ENCODE measurements at regions not wholly inside any gene's neighbourhood (a gene's known extent, or its start where the extent isn't known, plus 50 kb on each side); places are given as distances from the start of the nearest gene placed in this dataset.
"Not testable (repeated sequence)": the region's sequence is repeated elsewhere in the genome, so short reads cannot be mapped to it uniquely, and the experiment has no call there.

DNA sequence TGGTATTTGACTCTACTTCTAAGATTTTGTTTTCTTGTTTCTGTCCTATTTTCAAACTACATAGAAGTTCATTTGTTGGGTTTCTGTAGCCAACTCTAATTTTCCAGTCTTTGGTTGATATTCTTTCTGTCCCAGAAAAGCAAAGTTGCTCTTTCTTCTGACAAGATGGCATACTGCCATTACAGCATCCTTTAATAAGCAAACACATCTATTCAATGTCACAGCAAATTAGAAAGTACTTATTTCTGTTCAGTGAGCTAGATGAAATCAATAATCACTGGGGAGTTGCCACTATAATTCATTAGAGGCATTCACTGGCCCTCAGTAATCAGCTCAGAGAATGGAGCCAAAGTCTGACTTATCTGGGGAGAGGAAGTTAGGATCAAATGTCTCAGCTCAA, 1258.0 kb upstream of the IGFBP7 start:
- no peak for DNase-seq (ENCODE audit: low spot score)

DNA sequence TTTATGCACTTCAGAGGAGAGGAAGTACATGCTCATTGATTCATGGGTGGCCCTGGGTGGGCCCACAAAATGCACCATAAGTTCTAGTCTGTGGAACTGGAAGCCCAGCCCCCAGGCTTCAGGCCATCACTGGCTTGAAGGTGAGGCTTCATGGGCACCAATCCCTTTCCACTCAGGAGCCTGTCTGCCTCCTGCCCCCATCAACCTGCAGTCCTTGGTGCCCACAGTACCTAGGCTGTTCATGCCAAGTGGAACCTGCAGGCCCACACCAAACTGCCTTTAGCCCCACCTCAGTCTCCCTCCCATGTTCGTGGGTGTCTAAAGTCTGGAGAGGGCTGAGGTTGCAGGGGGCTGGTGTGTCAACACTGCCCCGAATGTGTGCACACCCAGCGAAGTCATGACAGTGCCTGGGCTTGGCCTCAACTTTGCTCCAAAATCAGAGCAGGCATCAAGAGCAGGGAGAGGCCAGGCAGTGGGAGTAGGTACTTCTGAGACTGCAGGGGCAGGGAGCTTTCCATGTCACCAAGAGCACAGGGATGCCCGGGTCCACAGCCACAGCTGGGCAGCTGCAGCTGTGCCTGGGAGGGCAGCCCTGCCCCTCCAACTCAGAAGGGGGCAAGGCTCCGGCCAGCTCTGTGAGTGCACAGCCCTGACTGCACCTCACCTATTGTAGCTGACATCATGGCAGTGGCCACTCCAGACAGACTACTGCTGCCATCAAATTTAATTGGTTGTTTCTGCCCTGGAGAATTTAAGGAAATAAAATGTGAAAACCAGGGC, 1250.4 kb upstream of the IGFBP7 start:
- no peak for DNase-seq (ENCODE audit: low spot score)

DNA sequence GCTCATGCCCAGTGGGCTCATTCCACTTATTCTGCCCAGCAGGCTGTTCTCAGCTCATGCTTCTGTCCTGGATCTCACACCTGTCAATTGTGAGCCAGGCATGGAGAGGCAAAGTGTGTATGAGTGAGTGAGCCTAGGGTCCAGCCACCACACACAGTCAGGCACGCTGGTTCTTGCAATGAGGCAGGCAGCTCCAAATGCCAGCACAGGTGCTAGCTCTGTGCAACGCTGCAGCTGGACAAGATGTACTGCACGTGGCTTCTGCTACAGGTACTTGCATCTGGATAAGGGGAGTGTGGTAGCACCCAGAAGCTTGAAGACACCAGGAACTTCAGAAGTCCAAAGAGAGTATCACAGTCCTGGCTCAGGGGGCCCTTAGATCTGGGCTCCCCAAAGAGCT, 1249.4 kb upstream of the IGFBP7 start:
- no peak for DNase-seq (ENCODE audit: low spot score)

DNA sequence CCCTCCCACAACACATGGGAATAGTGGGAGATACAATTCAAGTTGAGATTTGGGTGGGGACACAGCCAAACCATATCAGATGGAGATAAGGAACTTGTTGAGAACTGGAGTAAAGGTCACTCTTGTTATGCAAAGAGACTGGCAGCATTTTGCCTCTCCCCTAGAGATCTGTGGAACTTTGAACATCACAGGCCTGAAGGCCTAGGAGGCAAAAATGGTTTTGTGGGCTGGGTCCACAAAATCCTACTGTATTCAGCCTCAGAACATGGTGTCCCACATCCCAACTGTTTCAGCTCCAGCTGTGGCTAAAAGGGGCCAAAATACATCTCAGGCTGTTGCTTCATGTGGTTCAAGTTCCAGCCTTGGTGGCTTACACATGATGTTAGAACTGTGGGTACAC, 1247.8 kb upstream of the IGFBP7 start:
- DNase-seq (ENCODE audit: low spot score): no peak

DNA sequence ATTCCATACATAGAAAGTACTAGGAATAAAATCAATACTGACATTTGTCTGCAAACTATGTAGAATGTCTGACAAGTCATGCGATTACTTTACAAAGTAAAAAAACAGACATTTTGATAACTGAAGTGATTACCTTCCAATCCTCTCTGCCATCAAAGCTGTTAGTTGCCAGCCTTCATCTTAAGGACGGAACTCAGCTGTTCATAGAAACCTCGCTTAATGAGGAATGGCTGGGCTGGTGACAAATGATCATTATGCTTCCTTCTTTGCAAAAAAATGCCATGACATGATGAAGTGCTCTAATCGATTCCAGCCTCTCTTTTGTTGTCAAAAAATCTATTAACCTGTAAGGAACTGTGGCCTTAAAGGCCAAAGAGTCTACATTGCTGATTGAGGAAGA, 1214.9 kb upstream of the IGFBP7 start:
- DNase-seq (ENCODE audit: low spot score): no peak

DNA sequence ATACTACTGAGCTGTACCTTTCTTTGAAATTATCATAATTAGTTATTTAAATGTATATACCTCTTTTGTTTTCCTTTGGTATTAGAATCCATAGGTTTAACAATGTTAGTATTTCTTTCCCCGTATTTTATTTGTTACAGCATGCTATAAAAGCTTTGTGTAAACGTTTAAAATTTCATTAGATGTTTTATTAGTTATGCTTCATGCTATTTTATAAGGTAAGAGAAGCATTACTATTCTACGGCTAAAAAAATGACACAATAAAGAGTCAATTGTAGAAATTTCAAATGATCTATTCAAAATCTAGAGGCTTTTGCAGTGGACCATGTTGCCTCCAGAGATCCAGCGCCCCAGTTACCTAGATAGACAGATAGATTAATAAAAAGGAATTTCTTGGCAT, 1203.3 kb upstream of the IGFBP7 start:
- DNase-seq (ENCODE audit: low spot score): no peak

DNA sequence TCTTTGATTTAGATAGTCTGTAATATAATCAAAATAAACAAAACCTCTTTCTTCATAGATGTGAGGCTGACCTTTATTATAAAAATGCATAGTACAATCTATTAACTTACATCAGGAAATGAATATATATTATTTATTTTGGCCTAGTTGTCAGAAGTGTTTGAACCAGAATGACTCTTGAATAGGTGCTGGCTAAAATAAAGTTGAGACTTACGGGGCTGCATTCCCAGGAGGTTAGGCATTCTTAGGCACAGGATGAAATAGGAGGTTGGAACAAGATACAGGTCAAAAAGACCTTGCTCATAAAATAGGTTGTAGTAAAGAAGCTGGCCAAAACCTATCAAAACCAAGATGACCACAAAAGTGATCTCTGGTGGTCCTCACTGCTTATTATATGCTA, 1193.3 kb upstream of the IGFBP7 start:
- DNase-seq (ENCODE audit: low spot score): no peak

DNA sequence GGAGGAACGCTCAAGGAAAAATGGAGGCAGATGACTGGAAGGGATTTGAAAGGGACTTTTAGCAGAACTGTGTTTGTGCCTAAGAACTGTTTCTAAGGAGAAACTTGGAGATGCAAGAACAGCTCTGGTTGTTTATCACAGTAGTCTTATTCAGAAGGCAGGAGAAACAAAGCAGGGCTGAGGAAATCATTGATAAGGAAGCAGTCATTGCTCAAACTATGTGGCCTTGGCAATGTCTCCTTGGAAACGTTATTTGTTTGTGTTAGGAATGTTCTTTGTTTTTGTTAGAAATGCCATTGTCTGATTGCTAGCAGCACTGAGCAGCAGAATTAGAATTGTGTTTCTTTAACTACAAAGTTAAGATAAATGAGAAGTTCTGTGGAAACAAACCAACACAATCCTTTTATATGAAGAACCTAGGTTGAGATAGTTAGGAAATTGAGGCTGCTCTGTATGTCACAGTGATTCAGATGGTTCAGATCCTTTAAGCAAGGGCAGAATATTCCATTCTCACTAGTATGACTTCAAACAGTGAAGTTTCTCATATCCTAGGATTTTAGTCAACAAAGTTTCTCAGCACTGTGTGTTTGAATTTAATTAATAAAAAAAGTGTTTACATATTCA, 1191.3 kb upstream of the IGFBP7 start:
- no peak for DNase-seq (ENCODE audit: low spot score)

DNA sequence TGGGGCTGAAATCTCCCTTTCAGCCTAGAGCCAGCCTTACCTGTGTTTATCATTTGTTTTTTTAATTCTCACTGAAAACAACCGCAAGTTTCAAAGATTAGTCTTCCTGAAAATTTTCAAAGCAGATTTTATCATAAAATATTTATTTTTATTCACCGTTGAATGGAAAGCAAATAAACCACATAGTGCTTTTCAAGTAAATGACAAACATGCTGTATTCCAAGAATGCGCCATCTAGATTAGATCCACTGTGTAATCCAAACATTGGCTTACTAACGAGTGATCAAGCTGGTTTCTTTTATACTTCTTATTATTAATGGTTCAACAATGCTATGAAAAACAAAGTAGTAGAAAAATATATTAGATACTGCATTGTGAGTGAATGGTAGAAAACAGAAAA, 1176.2 kb upstream of the IGFBP7 start:
- no peak for DNase-seq (ENCODE audit: low spot score)

DNA sequence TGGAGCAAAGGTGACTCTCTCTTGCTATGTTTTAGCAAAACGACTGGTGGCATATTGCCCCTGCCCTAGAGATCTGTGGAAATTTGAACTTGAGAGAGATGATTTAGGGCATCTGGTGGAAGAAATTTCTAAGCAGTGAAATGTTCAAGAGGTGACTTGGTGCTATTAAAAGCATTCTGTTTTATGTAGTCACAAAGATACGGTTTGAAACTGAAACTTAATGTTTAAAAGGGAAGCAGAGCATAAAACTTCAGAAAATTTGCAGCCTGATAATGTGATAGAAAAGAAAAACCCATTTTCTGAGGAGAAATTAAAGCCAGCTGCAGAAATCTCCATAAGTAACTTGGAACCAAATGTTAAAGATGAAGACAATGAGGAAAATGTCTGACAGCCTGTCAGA, 1170.7 kb upstream of the IGFBP7 start:
- not testable (repeated sequence) for DNase-seq (ENCODE audit: low spot score)

DNA sequence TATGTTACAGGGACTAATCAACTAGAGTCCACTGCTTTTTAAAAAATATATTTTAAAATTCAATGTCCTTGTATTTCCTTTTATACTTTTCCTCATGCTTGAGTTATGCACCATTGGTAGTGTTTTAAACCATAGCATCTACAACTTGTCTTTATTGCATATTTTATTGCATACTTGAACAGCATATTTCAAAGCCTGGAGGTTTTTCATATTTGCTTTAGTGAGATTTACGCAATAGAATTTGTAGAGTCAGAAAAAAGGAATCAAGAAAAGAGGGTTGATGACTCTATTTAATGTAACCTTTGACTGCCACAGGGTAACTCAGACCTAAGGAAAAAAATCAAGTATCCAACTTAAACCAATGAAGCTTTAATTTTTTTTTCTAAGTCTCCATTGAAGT, 1165.7 kb upstream of the IGFBP7 start:
- no peak for DNase-seq (ENCODE audit: low spot score)

DNA sequence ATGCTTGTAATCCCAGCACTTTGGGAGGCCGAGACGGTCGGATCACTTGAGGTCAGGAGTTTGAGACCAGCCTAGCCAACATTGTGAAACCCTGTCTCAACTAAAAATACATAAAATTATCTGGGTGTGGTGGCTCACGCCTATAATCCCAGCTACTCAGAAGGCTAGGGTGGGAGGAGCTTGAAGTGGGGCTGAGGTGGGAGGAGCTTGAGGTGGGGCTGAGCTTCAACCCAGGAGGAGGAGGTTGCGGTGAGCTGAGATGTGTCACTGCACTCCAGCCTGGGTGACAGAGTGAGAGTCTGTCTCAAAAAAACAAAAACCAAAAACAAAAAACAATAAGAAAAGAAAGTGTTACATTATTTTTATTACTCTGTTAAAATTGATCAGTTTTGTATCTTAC, 1164.4 kb upstream of the IGFBP7 start:
- DNase-seq (ENCODE audit: low spot score): peak; percentile 4

DNA sequence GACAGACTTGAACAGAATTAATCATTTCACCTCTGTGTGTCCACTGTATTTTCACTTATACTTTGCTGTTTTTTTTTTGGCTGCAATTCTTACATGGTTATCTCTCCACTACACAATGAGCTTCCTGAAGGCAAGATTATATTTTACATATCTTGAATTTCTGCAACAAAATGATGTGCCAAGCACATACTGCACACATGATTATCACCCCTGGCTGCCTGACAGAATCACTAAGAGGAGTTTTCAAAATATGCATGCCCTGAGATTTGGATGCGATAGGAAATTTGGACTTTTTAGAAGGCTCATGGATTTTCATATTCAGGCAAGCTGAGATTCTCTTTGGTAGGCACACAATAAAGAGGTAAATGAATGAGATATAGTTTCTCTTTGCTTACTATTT, 1162.1 kb upstream of the IGFBP7 start:
- no peak for DNase-seq (ENCODE audit: low spot score)

DNA sequence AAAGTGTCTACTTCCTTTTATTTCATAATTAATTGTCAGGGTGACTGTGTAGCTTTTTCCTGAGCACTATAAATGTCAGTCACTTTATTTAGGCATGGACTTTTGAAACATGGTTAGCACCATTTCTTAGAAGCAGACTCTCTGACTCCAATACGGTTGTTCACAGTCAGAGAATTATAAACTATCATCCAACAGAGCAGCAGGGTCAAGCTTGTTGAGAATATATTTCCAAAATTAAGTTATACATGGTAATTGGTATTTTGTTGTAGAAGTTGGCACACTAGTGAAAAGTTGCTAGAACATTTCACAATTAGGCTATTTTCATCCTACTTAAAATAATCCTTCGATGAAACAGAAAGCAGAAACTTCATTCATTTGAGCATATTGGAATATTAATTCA, 1155.5 kb upstream of the IGFBP7 start:
- DNase-seq (ENCODE audit: low spot score): no peak

DNA sequence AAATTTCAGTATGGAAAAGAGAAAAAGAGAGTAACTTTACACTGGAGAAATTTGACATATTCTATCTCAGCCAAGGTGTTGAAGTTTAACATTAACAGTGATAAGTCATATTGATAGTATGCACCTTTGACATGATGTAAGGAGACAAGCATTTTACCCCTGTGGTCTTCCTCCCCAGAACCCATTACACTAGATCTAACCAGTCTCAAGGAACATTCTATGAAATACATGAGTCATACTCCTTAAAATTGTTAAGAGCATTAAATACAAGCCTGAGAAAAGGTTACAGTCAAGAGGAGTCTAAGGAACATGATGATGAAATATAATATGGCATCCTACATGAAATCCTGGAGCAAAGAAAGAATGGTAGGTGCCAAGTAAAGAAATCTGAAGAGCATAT, 1151.3 kb upstream of the IGFBP7 start:
- no peak for DNase-seq (ENCODE audit: low spot score)

DNA sequence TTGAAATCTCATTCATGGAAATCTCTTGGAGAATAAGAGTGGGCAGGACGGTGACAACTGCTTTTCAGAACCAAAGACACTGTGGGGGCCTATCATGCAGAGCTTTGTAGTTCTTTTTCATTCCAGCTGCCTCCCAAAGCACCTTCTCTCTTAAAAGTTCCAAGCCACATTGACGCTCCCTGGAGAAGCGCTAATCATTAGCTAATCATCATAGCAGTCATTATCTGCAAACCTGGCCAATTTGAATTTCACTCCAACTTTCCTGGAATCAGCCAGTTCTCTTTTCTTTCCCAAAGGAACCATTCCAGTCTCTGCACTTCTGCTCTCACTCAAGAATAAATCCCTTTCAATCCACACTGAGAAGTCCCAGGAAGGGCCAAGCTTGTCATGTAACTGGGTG, 1144.1 kb upstream of the IGFBP7 start:
- DNase-seq (ENCODE audit: low spot score): no peak

DNA sequence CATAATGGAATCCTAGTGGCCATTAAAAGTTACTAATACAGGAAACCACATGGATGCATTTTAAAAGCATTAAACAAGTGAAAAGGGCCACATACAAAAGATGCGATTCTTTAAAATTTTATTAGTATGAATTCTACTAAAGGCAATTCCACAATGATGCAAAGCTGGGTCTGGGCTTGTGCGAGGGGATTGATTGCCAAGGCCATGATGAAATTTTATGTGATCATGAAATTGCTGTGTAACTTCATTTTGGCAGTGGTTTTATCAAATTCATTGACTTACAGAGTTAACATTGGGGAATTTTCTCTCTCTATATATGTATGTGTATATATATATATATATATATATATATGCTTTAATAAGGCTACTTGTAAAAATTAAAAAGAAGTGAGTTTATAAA, 1142.5 kb upstream of the IGFBP7 start:
- DNase-seq (ENCODE audit: low spot score): no peak

DNA sequence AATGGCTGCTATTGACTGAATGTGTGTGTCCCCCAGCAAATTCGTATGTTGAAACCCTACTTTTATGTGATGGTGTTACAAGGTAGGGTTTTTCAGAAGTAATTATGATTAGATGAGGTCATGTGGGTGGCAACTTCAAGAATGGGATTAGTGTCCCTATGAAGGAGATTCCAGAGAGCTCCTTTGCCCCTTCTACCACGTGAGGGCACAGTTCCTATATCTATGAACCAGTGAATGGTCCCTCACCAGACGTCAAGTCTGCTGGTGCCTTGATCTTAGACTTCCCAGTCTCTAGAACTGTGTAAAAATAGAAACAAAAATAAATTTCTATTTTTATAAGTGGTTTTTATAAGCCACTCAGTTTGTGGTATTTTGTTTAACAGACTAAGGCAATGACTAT, 1137.6 kb upstream of the IGFBP7 start:
- peak; percentile 4 for DNase-seq (ENCODE audit: low spot score)

DNA sequence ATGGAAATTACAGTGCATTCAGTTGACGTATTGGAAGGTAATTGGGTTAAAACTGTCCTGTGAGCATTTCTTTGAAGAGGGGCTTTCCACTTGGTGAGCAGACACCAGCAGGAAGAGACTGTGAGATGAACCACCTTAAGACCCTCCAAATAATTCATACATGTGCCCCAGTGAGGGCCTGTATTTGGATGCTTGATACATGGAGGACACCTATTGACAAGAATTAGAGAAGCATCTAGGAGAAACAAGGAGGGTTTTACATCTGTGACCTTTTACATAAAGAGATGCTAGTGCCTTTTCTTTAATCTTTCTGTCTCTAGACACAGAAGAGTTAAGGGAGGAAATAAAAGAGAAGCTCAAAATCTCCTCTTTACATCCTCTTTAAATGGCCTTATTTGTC, 1115.3 kb upstream of the IGFBP7 start:
- no peak for DNase-seq (ENCODE audit: low spot score)

DNA sequence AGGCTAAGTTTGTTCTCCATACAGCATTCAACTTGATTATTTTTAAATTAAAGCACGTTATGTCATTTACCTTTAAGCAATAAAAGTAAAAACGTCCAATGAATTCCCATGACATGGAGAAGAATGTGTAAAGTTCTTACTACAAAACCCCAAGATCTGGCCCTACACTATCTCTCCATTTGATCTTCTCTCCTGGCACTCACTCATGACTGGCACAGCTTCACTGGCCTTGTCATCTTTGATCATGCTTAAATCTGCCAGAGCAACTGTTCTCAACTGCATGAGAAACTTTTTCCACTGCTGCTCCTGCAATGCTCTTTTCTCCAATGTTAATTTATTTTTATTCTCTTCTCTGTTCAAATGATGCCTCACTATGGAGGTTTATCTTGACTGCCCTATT, 1109.0 kb upstream of the IGFBP7 start:
- DNase-seq (ENCODE audit: low spot score): no peak

DNA sequence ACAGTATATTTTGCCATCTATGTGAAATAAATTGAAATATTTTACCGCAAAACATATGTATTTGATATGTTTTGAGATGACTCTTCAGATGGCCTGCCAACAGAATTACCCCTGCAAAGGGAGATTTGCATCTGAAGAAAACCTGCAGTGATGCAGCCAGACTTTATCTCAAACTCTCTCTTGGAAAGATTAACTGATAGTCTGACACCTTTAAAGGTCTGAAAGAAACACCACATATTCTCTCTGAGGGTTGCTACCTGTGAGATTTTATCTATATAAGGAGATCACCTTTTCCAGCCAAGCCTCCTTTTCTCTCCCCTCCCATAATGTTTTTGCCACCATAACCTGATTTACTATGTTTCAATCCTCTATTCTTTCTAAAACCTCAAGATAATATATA, 1106.3 kb upstream of the IGFBP7 start:
- DNase-seq (ENCODE audit: low spot score): no peak

DNA sequence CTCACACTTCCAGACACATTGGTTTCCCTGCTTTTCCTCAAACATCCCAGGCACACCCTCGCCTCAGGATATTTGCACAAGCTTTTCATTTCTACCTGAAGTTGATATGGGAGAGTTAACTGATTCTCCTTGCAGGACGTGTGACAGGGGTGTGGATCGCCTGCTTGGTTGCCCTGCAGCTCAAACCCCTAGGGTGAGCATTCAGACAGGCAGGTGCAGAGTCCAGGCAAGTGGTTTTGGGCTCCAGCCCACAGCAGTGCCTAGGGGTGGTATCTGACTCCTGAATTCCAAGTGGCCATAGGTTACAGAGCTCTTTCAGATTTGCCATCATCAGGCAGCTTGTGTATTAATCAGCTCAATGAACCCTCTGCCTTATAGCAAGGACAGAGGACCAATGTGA, 1104.2 kb upstream of the IGFBP7 start:
- no peak for DNase-seq (ENCODE audit: low spot score)

DNA sequence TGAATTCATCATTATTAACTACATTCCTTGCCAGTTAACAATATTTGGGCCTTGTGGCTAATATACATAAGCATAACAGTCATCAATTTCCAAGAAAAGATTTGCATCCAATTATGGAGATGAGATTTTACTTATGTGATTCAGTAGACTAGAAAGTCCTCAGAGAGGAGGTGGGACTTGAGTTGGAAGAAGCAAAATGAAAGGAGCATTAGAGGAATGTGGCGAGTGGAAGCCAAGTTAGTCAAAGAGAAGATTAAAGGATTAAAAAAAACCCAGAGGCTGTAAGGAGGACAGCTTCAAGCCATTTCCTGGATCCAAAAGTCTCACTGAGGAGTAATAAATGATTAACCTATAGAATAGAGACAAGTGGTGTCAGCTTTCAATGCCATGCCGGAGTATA, 1099.4 kb upstream of the IGFBP7 start:
- no peak for DNase-seq (ENCODE audit: low spot score)

DNA sequence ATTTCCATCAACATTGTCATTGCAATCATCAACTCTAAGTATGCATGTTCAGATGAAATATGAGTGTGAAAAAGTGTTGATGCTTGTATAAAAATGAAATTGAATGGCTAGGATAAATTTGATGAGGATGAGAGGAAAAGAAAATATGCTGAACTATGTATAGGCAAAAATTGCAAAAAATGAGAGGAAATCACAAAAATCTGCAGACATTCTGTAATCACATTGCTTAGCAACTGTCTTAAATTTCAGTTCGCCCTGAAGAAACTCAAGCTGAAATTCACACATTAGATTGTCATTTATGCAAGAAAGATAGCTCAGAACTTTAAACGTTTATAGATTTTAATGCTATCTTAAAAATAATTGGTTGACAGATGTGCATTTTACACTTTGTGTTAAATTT, 1098.8 kb upstream of the IGFBP7 start:
- DNase-seq (ENCODE audit: low spot score): no peak

Measured in NAMALWA (cell line).